Femur (tissue), 1 donor: ENCODE measurements at regions not wholly inside any gene's neighbourhood (a gene's known extent, or its start where the extent isn't known, plus 50 kb on each side); places are given as distances from the start of the nearest gene placed in this dataset.

Experiments
- DNase-seq: peaks from one replicate; pipeline ENCODE4 v3.0.0-alpha.2; 2017

DNA sequence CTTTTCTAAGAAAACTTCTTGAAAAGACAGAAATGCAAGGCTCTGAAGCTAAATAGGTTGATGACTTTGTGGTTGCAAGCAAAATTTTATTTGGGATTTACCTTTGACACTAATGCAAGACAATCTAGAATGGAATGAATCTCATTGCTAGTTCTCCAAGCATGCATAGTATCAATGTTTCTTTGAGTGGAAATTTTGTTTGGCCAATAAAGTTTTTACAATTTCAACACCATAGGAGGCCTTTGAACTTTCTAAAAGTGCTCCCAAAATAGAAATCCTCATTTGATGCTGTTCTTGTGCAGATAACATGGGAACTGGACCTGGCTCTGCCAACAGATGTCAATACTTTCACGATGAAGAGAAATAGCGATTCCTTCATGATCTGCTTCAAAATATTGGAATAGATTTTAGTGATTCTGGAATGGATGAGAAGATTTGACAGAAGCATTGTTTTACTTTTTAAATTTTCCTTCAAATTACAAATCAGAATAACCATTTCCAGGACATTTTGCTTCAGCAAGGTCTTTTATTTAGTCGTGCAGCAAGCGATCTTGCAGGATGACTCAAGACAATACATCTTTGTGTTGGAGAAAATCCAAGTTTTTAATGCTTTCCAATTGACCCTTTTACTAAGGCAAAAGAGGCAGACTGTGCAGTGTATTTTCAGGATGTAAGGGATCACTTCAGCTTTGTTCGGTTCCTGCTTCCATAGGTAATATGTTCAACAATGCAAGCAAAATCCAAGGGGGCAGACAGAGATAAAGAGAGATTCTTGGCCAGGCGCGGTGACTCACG, 51.7 kb upstream of the OTUD4 start:
- no peak for DNase-seq

DNA sequence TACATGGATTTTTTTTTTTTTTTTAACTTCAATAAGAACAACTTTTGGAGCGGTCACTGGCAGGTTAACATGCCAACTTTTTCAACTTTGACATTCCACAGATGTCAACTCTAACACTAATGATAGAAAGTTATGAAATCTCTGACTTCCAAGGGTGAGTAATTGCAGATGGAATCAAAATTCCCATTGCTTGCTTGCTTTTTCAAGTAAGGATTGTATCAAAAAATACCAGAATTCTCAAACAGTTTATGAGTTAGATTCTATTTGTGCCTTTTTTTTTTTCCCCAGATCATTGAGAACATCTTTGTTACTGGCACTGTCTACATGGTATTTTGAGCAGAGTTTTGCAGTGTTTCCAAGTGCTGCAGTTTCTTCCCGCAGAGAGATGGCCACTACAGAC, 50.3 kb upstream of the OTUD4 start:
- no peak for DNase-seq
